ENCODE measurements at regions not wholly inside any gene's neighbourhood (a gene's known extent, or its start where the extent isn't known, plus 50 kb on each side); places are given as distances from the start of the nearest gene placed in this dataset.

DNA sequence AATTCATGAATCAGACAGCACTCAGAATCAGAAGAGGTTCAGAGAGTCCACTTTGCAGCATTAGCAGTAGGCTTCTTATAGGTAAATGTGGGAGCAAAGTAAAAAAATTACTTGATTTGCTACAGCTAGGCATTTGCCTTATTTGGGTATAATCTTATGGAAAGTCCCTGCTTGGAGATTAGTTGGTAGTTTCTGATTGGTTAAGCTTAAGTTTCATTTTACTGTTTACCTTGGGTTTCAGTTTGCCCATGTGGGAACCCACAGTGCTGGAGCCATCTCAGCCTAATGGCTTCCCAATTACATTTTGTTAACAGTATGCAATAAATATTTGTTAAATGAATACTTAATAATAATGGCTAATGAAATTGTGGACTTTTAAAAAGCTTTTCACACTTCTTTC is 311.0 kb upstream of the FLRT2 start:
- DNase-seq (ENCODE audit: extremely low read depth, insufficient read length) = no peak
- no peaks in the 10 kb centered on the region for H3K36me3 ChIP-seq (ENCODE audit: control insufficient read depth, insufficient read depth, low read length)
- H3K4me3 ChIP-seq (replicated peaks; ENCODE audit: low read depth, low read length) = no peak overlapping the region
- H3K27me3 ChIP-seq (replicated peaks; ENCODE audit: control insufficient read depth, insufficient read depth, low read length) = no peaks in the 10 kb centered on the region
- TF ChIP-seq, protein P1, sequence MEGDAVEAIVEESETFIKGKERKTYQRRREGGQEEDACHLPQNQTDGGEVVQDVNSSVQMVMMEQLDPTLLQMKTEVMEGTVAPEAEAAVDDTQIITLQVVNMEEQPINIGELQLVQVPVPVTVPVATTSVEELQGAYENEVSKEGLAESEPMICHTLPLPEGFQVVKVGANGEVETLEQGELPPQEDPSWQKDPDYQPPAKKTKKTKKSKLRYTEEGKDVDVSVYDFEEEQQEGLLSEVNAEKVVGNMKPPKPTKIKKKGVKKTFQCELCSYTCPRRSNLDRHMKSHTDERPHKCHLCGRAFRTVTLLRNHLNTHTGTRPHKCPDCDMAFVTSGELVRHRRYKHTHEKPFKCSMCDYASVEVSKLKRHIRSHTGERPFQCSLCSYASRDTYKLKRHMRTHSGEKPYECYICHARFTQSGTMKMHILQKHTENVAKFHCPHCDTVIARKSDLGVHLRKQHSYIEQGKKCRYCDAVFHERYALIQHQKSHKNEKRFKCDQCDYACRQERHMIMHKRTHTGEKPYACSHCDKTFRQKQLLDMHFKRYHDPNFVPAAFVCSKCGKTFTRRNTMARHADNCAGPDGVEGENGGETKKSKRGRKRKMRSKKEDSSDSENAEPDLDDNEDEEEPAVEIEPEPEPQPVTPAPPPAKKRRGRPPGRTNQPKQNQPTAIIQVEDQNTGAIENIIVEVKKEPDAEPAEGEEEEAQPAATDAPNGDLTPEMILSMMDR (IDR thresholded peaks at IDR 0.05; ENCODE audit: insufficient read depth, low read length, poor library complexity, severe bottlenecking) = no peak

DNA sequence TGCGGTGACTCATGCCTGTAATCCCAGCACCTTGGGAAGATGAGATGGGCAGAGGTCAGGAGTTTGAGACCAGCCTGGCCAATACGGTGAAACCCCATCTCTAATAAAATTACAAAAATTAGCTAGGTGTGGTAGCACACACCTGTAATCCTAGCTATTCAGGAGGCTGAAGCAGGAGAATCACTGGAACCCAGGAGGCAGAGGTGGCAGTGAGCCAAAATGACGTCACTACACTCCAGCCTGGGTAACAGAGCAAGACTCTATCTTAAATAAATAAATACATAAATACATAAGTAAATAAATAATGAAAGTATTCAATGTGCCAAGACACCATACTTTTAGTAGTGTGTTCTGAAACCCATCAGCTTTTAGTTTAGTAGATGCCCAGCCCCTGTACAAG is 308.1 kb upstream of the FLRT2 start:
- TF ChIP-seq, protein P1 (IDR thresholded peaks at IDR 0.05; ENCODE audit: insufficient read depth, low read length, poor library complexity, severe bottlenecking) = no peak

DNA sequence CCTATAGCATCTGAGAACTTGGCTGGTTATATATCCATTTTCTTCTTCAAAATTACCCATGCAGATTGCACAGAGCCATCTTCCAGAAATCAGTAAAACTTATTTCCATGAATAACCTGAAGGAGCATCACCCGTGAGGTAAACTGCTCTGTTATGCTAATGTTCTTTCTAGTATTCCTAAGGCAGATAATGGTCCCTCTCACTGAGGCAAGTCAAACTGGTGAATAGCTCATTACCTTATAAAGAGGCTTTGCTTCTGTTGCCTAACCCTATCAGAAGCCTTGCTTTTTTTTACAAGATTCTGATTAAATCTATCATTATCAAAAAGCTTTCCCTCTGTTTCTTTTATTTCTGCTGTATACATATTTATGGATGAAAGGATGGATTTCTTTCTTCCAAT is 307.6 kb upstream of the FLRT2 start:
- TF ChIP-seq, protein P1 (IDR thresholded peaks at IDR 0.05; ENCODE audit: insufficient read depth, low read length, poor library complexity, severe bottlenecking) = no peak
- no peak overlapping the region for H3K4me3 ChIP-seq (replicated peaks; ENCODE audit: low read depth, low read length)
- no peaks in the 10 kb centered on the region for H3K36me3 ChIP-seq (ENCODE audit: control insufficient read depth, insufficient read depth, low read length)
- DNase-seq (ENCODE audit: extremely low read depth, insufficient read length) = no peak
- no peaks in the 10 kb centered on the region for H3K27me3 ChIP-seq (replicated peaks; ENCODE audit: control insufficient read depth, insufficient read depth, low read length)

More for the DNA sequence above, 308.1 kb upstream of the FLRT2 start:
- H3K27me3 ChIP-seq (replicated peaks; ENCODE audit: control insufficient read depth, insufficient read depth, low read length) = no peaks in the 10 kb centered on the region
- H3K4me3 ChIP-seq (replicated peaks; ENCODE audit: low read depth, low read length) = no peak overlapping the region
- no peak for DNase-seq (ENCODE audit: extremely low read depth, insufficient read length)
- no peaks in the 10 kb centered on the region for H3K36me3 ChIP-seq (ENCODE audit: control insufficient read depth, insufficient read depth, low read length)

DNA sequence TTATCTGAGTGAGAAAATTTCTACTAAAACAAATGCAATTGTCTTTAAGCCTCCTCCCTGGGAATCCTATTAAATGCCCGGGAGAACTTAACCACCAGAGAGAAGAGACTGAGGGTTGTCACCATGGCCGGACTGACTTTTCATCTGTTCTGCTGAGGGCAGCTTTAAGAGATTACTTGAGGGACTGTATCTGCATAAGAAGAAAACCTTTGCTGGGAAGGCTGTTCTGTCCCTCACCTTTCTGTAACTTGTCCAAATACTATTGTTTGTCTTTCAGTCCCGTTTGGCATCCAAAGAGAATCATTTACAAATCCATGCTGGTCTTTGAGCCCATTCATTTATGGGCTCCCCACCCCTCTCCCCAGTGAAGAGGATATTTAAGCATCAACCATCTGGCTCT is 306.3 kb upstream of the FLRT2 start:
- no peak for DNase-seq (ENCODE audit: extremely low read depth, insufficient read length)
- Histone ChIP-seq H3K27me3 (replicated peaks; ENCODE audit: control insufficient read depth, insufficient read depth, low read length) (no peaks in the 10 kb centered on the region), H3K36me3 (ENCODE audit: control insufficient read depth, insufficient read depth, low read length) (no peaks in the 10 kb centered on the region), H3K4me3 (replicated peaks; ENCODE audit: low read depth, low read length) (no peak overlapping the region)
- TF ChIP-seq, protein P1 (IDR thresholded peaks at IDR 0.05; ENCODE audit: insufficient read depth, low read length, poor library complexity, severe bottlenecking) = no peak

DNA sequence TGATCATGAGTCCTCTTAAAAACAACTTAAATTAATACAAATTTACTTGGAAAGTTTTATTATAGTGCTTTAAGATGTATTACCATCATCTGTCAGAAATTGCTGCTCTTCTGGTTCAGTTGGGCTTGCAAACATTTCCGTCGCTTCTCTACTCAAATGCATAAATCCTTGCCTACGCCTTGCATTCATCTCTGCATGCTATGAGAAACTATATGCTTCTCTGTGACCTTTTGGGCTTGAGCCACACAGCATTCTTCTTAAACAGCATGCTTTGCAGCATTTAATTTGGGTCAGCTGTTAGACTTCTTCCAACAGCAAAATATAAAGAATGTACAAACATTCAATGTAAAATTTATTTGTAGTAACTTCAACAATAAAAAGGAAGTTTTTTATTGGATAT is 305.7 kb upstream of the FLRT2 start:
- TF ChIP-seq, protein P1 (IDR thresholded peaks at IDR 0.05; ENCODE audit: insufficient read depth, low read length, poor library complexity, severe bottlenecking) = no peak
- Histone ChIP-seq H3K4me3 (replicated peaks; ENCODE audit: low read depth, low read length) (no peak overlapping the region), H3K36me3 (ENCODE audit: control insufficient read depth, insufficient read depth, low read length) (no peaks in the 10 kb centered on the region), H3K27me3 (replicated peaks; ENCODE audit: control insufficient read depth, insufficient read depth, low read length) (no peaks in the 10 kb centered on the region)
- no peak for DNase-seq (ENCODE audit: extremely low read depth, insufficient read length)

DNA sequence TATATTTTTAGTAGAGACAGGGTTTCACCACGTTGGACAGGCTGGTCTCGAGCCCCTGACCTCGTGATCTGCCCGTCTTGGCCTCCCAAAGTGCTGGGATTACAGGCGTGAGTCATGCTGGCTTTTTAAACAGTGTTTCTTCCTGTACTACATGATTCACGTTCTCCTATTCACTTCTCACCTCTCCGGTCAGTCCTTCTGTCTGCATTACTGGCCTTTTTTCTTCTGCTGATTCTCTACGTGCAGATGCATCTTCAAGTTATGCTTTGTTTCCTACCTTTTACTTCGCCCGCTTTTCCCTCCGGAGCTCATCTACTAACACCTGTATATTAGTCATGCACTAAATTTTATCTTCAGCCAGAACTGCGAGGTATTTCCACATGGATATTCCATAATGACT is 296.2 kb upstream of the FLRT2 start:
- Histone ChIP-seq H3K36me3 (ENCODE audit: control insufficient read depth, insufficient read depth, low read length) (no peaks in the 10 kb centered on the region), H3K27me3 (replicated peaks; ENCODE audit: control insufficient read depth, insufficient read depth, low read length) (no peaks in the 10 kb centered on the region), H3K4me3 (replicated peaks; ENCODE audit: low read depth, low read length) (no peak overlapping the region)
- DNase-seq (ENCODE audit: extremely low read depth, insufficient read length) = no peak
- TF ChIP-seq, protein P1 (IDR thresholded peaks at IDR 0.05; ENCODE audit: insufficient read depth, low read length, poor library complexity, severe bottlenecking) = no peak
